Mesendoderm (in vitro differentiated cells): ENCODE measurements at regions not wholly inside any gene's neighbourhood (a gene's known extent, or its start where the extent isn't known, plus 50 kb on each side); places are given as distances from the start of the nearest gene placed in this dataset.

Experiments
- DNase-seq: peaks from one replicate; pipeline ENCODE4 v3.0.0; 2013
- H2AK5ac ChIP-seq: 2 replicates; pipeline ENCODE4 v1.6.1; 2013; ENCODE audit warnings: low read length, inconsistent platforms
- H2BK120ac ChIP-seq: 2 replicates; pipeline ENCODE4 v1.6.1; 2013; ENCODE audit warnings: low read depth, mild to moderate bottlenecking, low read length, moderate library complexity, mixed read lengths
- H2BK15ac ChIP-seq: replicated peaks from 2 replicates; pipeline ENCODE4 v1.6.1; 2013; ENCODE audit warnings: low read depth, mild to moderate bottlenecking, moderate library complexity
- H2BK5ac ChIP-seq: 2 replicates; pipeline ENCODE4 v1.6.1; 2013; ENCODE audit warnings: low read length, inconsistent platforms
- H3K18ac ChIP-seq: 2 replicates; pipeline ENCODE4 v1.6.1; 2013; ENCODE audit warnings: mild to moderate bottlenecking, low read length, mixed read lengths
- H3K23ac ChIP-seq: one replicate; pipeline ENCODE4 v1.6.1; 2013; ENCODE audit warnings: low read length
- H3K27ac ChIP-seq: 2 replicates; pipeline ENCODE4 v1.5.1; 2013; ENCODE audit warnings: low read depth, mild to moderate bottlenecking, inconsistent platforms, low read length, moderate library complexity
- H3K27me3 ChIP-seq: 2 replicates; pipeline ENCODE4 v1.6.1; 2013; ENCODE audit warnings: low read length, control low read depth, mild to moderate bottlenecking, inconsistent platforms; ENCODE audit not compliant: insufficient read depth, poor library complexity
- H3K36me3 ChIP-seq: 2 replicates; pipeline ENCODE4 v1.6.1; 2013; ENCODE audit warnings: low read length, inconsistent platforms; ENCODE audit not compliant: control insufficient read depth, insufficient read depth
- H3K4ac ChIP-seq: one replicate; pipeline ENCODE4 v1.6.1; 2013; ENCODE audit warnings: low read depth, mild to moderate bottlenecking, low read length, moderate library complexity
- H3K4me1 ChIP-seq: 2 replicates; pipeline ENCODE4 v1.6.1; 2013; ENCODE audit warnings: low read depth, low read length, inconsistent platforms; ENCODE audit not compliant: control insufficient read depth
- H3K4me2 ChIP-seq: 2 replicates; pipeline ENCODE4 v1.6.1; 2013; ENCODE audit warnings: low read length
- H3K4me3 ChIP-seq: 2 replicates; pipeline ENCODE4 v1.5.1; 2013; ENCODE audit warnings: mild to moderate bottlenecking, low read length
- H3K56ac ChIP-seq: one replicate; pipeline ENCODE4 v1.6.1; 2013; ENCODE audit warnings: low read length
- H3K79me1 ChIP-seq: 2 replicates; pipeline ENCODE4 v1.6.1; 2013; ENCODE audit warnings: low read length, inconsistent platforms
- H3K79me2 ChIP-seq: 2 replicates; pipeline ENCODE4 v1.6.1; 2013; ENCODE audit warnings: mild to moderate bottlenecking, low read length; ENCODE audit not compliant: control insufficient read depth, insufficient read depth
- H3K9ac ChIP-seq: 2 replicates; pipeline ENCODE4 v1.6.1; 2013; ENCODE audit warnings: low read length, inconsistent platforms
- H4K5ac ChIP-seq: one replicate; pipeline ENCODE4 v1.6.1; 2013; ENCODE audit warnings: low read length
- H4K8ac ChIP-seq: one replicate; pipeline ENCODE4 v1.6.1; 2013; ENCODE audit warnings: low read depth, mild to moderate bottlenecking, control low read depth, low read length, moderate library complexity
- WGBS: extraction: QIAGEN DNeasy Blood & Tissue Kit; methylation state at CpG from one replicate; pipeline ENCODE4 v1.1.7; 2013; ENCODE audit warnings: low lambda C conversion rate, missing lambda C conversion rate; ENCODE audit not compliant: insufficient coverage; ENCODE audit errors: extremely low coverage; 5-methylcytosine and 5-hydroxymethylcytosine counted together

DNA sequence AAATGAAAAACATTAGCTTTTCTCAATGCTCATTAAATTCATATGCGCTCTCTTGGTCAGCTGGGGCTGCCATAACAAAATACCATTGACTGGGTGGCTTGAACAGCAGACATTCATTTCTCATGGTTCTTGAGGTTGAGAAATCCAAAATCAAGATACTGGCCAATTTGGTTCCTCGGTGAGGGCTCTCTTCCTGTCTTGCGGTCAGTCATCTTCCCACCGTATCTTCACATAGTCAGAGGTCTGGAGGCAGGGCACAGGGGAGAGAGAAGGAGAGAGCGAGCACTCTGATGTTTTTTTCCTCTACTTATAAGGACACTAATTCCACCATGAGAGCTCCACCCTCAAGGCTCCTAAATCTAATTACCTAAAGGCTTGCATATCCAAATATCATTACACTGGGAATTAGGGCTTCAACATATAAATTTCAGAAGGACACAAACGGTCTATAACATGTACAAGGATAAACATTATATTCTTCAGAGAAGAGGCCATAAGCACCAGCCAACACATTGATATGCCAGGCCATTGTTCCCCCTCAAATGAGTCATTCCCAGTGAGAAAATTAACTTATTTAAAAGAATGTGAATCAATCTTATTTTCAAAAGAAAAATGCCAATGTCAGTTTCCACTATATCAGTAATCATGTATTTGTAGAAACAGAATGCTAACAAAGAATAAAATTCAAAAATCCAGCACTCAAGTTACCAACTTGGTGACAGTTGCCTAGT lies 152.2 kb downstream of the BTG1 start:
- no peak overlapping the region for H2BK5ac ChIP-seq

GRCh38 chr12:91991399-91992187 lies 154.1 kb downstream of the BTG1 start:
- no peak overlapping the region for H3K9ac ChIP-seq
- no peaks in the 10 kb centered on the region for H3K79me1 ChIP-seq
- DNase-seq: peak; percentile 44
- no peaks in the 10 kb centered on the region for H3K36me3 ChIP-seq
- H3K4me3 ChIP-seq: no peak overlapping the region
- H3K4me1 ChIP-seq: no peaks in the 10 kb centered on the region
- no peaks in the 10 kb centered on the region for H3K27me3 ChIP-seq
- H3K56ac ChIP-seq: no peak overlapping the region
- H2AK5ac ChIP-seq: no peak overlapping the region
- no peak overlapping the region for H4K5ac ChIP-seq
- H3K27ac ChIP-seq: no peak overlapping the region
- no peak overlapping the region for H3K4me2 ChIP-seq
- no CpG with 5 or more reads among the region's 1 CpG for WGBS
- H2BK5ac ChIP-seq: no peak overlapping the region
- no peak overlapping the region for H3K4ac ChIP-seq
- no peak overlapping the region for H4K8ac ChIP-seq
- no peaks in the 10 kb centered on the region for H3K79me2 ChIP-seq
- no peak overlapping the region for H2BK15ac ChIP-seq
- H3K23ac ChIP-seq: no peak overlapping the region
- no peak overlapping the region for H2BK120ac ChIP-seq
- H3K18ac ChIP-seq: no peak overlapping the region

More for the DNA sequence above, 152.2 kb downstream of the BTG1 start:
- no peak overlapping the region for H3K4me3 ChIP-seq
- H4K5ac ChIP-seq: no peak overlapping the region
- no peak overlapping the region for H4K8ac ChIP-seq
- WGBS: no CpG with 5 or more reads among the region's 6 CpGs
- H3K4ac ChIP-seq: no peak overlapping the region
- no peak overlapping the region for H3K4me2 ChIP-seq
- H3K36me3 ChIP-seq: no peaks in the 10 kb centered on the region
- no peak overlapping the region for H3K56ac ChIP-seq
- H2AK5ac ChIP-seq: no peak overlapping the region
- H3K18ac ChIP-seq: no peak overlapping the region
- no peaks in the 10 kb centered on the region for H3K79me2 ChIP-seq
- no peak overlapping the region for H2BK15ac ChIP-seq
- no peak overlapping the region for H3K9ac ChIP-seq
- H3K27ac ChIP-seq: no peak overlapping the region
- no peak for DNase-seq
- no peaks in the 10 kb centered on the region for H3K4me1 ChIP-seq
- H2BK120ac ChIP-seq: no peak overlapping the region
- H3K79me1 ChIP-seq: no peaks in the 10 kb centered on the region
- no peaks in the 10 kb centered on the region for H3K27me3 ChIP-seq
- no peak overlapping the region for H3K23ac ChIP-seq

- Histone ChIP-seq H3K9ac (no peak overlapping the region), H4K5ac (no peak overlapping the region), H3K36me3 (no peaks in the 10 kb centered on the region), H2AK5ac (no peak overlapping the region), H3K79me1 (no peaks in the 10 kb centered on the region), H2BK120ac (no peak overlapping the region), H2BK15ac (no peak overlapping the region), H3K4me2 (no peak overlapping the region), H3K18ac (no peak overlapping the region), H3K56ac (no peak overlapping the region), H3K4ac (no peak overlapping the region), H4K8ac (no peak overlapping the region), H3K27ac (no peak overlapping the region), H3K79me2 (no peaks in the 10 kb centered on the region), H2BK5ac (no peak overlapping the region), H3K27me3 (no peaks in the 10 kb centered on the region), H3K4me1 (no peaks in the 10 kb centered on the region), H3K4me3 (no peak overlapping the region), H3K23ac (no peak overlapping the region)
- DNase-seq: no peak
- WGBS: no CpG with 5 or more reads among the region's 2 CpGs
Measured at GRCh38 chr12:91990525-91990924, 155.1 kb downstream of the BTG1 start.

DNA sequence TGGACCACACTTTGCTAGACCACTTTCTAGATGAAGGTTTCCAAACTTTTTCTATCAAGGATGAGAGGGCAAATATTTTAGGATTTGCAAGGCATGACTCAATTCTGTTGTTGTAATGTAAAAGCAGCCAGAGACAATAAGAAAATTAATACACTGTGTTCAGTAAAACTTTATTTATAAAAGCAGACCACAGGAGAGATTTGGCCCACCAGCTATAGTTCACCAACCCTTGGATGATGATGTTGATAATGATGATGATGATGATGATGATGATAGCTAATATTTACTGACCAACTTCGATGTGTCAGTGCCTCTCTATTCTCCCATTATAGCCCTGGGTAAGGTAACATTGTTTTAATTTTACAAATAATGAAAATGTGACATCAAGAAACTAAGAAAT lies 156.5 kb downstream of the BTG1 start:
- DNase-seq: no peak
- no peak overlapping the region for H2AK5ac ChIP-seq
- H2BK15ac ChIP-seq: no peak overlapping the region
- H4K8ac ChIP-seq: no peak overlapping the region
- no peaks in the 10 kb centered on the region for H3K4me1 ChIP-seq
- no peak overlapping the region for H2BK120ac ChIP-seq
- no peak overlapping the region for H3K18ac ChIP-seq
- no peaks in the 10 kb centered on the region for H3K36me3 ChIP-seq
- no peaks in the 10 kb centered on the region for H3K27me3 ChIP-seq
- H3K23ac ChIP-seq: no peak overlapping the region
- no peak overlapping the region for H3K4me2 ChIP-seq
- H2BK5ac ChIP-seq: no peak overlapping the region
- WGBS: no CpG with 5 or more reads among the region's 1 CpG
- no peaks in the 10 kb centered on the region for H3K79me2 ChIP-seq
- H3K9ac ChIP-seq: no peak overlapping the region
- no peak overlapping the region for H3K4ac ChIP-seq
- no peak overlapping the region for H4K5ac ChIP-seq
- H3K27ac ChIP-seq: no peak overlapping the region
- H3K79me1 ChIP-seq: no peaks in the 10 kb centered on the region
- H3K4me3 ChIP-seq: no peak overlapping the region
- no peak overlapping the region for H3K56ac ChIP-seq

DNA sequence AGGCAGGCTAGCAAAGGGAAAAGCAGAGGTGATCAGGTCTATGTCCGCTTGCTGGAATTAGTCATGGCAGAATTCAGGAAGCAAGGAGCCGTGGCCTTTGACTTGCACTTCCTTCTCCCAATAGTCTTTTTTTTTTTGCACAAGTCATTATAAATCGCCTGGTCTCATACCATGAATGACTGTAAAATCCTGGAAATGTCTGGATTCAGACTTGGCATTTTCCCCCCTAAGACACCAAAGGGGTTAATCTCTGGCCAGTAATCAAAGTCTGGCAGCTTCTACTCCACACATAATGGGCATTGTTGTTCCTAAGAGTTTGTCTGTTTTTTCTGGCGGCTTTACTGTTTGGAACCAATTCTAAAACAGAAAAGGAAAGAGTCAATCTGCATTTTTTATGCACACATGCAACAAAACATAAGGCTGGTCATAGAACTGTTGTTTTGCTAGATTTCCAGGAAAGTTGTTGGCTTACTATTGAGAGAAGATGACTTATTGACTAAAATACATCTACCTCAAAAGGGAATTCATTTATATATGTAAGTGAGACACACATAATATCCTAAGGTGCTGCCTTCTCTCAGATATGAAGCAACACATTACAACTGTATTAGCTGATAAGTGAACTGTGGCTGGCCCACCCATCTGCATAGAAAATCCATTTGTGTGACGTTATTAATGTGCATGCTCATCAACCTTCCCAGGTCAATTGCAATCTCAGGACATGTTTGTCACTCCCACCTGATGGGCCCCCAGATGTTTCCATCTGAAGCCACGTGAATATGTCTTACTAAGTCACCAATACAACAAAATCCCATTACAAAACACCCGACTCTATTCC lies 157.3 kb downstream of the BTG1 start:
- H3K4me1 ChIP-seq: no peaks in the 10 kb centered on the region
- H3K27ac ChIP-seq: no peak overlapping the region
- WGBS: no CpG with 5 or more reads among the region's 7 CpGs
- H3K36me3 ChIP-seq: no peaks in the 10 kb centered on the region
- no peak overlapping the region for H2BK5ac ChIP-seq
- H3K27me3 ChIP-seq: no peaks in the 10 kb centered on the region
- H4K8ac ChIP-seq: no peak overlapping the region
- no peak overlapping the region for H3K9ac ChIP-seq
- H4K5ac ChIP-seq: no peak overlapping the region
- H3K4me2 ChIP-seq: no peak overlapping the region
- no peak overlapping the region for H3K4ac ChIP-seq
- H3K23ac ChIP-seq: no peak overlapping the region
- H2AK5ac ChIP-seq: no peak overlapping the region
- no peaks in the 10 kb centered on the region for H3K79me2 ChIP-seq
- no peak for DNase-seq
- H2BK120ac ChIP-seq: no peak overlapping the region
- H3K18ac ChIP-seq: no peak overlapping the region
- H3K79me1 ChIP-seq: no peaks in the 10 kb centered on the region
- H3K4me3 ChIP-seq: no peak overlapping the region
- H3K56ac ChIP-seq: no peak overlapping the region
- no peak overlapping the region for H2BK15ac ChIP-seq
